Spleen (tissue), 7 donors: ENCODE measurements at regions not wholly inside any gene's neighbourhood (a gene's known extent, or its start where the extent isn't known, plus 50 kb on each side); places are given as distances from the start of the nearest gene placed in this dataset.

Experiments
- CTCF ChIP-seq, 11 experiments: fragments of 200-600 bp in 7 of 11; fragments of 450-650 bp in 4 of 11; sonication (generic) in 4 of 11; IDR thresholded peaks in 8 of 11; conservative IDR thresholded peaks in 3 of 11; 1 replicate in 7 of 11; 2 replicates in 4 of 11; pipeline versions ENCODE4 v1.4.0 to v1.8.0; 2016 to 2021; ENCODE audit warnings: antibody characterized with exemption in 11 of 11, inconsistent platforms in 4 of 11, mild to moderate bottlenecking in 1 of 11
- POLR2A ChIP-seq, 3 donors: fragments of 450-650 bp; IDR thresholded peaks; one replicate each; pipeline ENCODE4 v1.5.1; 2017; ENCODE audit warnings: antibody characterized with exemption in 3 of 3, mild to moderate bottlenecking in 1 of 3
- donor health status: DM: no; HTN: no; CAD: no; lungs with moderate emphysema.
- donor health status: DM: no; HTN: no; CAD: no.
- donor health status: DM: no; HTN: no; CAD: no.

- TF ChIP-seq CTCF (IDR thresholded peaks at IDR 0.05 in 8 of 11, conservative IDR thresholded peaks at IDR 0.05 in 3 of 11): no peak
- no peak for TF ChIP-seq POLR2A (IDR thresholded peaks at IDR 0.05)
These were observed 330.6 kb downstream of the VPS13C start for GRCh38 chr15:61729646-61730045.
